RKO (cell line): ENCODE measurements at regions not wholly inside any gene's neighbourhood (a gene's known extent, or its start where the extent isn't known, plus 50 kb on each side); places are given as distances from the start of the nearest gene placed in this dataset.

Experiments
- DNase-seq: peaks from one replicate; pipeline ENCODE4 v3.0.0-alpha.2; 2016; ENCODE audit warnings: low spot score

DNA sequence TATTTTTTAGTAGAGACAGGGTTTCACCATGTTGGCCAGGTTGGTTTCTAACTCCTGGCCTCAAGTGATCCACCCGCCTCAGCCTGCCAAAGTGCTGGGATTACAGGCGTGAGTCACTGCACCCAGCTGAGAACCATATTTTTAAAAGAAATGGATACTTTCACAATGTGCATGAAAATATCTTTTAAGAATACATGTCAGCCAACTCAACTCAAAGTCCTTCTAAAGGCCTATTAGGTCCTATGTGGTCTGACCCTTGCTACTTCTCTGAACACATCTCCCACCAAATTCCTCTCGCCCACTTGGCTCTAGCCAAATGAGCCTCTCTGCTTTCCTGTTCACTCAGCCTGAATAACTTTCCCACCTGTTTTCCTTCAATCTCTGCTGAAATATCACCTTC lies 119.6 kb downstream of the MTX2 start:
- no peak for DNase-seq

DNA sequence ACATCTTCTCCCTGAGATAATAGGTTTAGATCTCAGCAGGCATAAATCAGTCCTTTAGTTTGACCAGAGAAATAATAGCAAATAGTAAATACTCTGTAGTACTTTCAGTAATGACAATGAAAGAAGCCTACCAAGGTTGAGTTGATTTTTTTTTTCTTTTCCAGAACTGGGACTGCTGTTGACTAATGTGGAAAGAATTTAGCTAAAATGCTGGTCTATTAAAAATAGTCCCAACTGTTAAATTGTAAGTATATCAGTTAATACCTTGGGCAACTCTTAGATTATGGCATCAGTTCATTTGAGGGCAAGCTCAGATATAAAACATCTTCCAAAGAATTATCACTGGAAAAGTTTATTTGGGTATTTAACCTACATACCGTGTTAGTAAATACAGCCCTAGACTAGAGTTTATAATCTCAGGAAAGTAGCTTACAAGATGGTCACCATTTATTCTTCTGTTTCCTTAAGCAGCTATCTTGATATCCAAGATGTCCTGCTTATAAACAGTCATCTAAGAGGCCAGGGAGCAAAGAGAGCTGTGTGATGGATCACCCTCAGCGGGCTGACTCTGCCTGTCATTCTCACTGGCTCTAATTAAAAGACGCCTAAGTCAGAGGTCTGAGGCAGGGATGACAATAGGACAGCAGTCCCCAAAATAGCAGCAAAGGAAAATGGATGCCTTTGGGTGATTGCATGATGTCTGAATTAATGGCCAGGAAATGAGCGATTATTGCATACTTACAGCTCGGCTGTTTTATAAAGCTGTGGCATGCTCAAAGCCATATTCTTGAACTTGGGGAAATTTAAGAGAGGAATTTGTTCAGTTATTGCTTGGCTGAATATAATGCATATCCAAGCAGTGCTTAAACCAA lies 121.3 kb downstream of the MTX2 start:
- DNase-seq = no peak

DNA sequence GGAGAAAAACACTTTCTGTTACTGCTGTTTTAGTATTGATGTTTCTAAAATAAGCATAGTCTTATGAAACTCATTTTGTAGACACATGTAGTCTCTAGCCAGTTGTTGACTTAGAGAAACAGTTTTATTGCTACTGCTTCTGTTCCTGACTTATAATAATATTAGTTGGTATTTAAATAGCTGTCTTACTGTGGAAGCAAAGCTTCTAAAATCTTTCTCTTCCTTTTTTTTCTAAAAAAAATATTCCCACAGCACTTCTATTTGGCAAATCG lies 121.8 kb downstream of the MTX2 start:
- DNase-seq = no peak

DNA sequence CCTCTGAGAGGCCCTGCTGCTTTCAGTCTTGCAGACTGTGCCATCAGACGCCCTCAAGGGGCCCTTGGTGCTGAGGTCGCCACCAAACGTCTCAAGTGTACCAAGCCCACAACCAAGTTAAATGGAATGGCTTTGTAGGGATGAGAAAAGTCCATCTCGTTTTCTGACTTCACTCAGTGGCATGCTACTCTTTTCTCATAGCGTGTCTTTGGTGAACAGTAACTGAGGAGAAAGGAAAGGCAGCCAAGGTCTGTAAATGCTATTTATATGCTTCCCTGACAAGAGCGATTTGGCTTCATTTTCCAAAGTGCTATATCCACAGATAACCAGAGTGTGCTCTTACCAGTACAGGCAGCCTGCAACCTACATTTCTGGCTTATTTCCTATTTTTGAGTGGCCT lies 123.0 kb downstream of the MTX2 start:
- DNase-seq = no peak

DNA sequence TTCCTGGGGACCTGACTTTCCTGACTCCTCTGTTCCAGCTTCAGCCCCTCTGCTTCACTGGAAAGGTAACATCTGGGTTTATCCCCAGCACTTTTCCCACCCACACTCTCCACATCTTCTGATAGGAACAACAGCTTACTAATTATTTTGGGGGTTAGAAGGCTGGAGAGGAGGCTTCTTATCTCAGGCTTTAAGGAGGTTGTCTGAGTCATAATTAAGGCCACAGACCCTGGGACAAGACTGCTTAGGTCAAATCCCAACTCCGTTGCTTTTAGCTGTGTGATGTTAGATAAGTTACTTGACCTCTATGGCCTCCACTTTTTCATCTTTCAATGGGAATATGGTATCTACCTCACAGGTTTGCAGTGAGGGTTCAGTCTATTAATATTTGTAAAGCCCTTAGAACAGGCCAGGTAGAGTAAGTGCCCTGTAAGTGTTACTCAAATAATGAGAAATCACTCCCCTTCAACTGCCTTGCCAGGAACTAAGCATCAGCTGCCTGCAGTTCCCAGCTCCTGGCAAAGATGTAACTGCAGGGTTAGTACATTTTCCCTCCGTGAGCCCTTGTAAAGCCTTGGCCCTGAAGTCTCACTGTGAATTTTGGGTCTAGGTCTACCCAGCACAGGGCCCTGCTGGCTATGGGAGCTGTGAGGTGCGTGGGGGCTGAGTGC lies 123.6 kb downstream of the MTX2 start:
- no peak for DNase-seq

DNA sequence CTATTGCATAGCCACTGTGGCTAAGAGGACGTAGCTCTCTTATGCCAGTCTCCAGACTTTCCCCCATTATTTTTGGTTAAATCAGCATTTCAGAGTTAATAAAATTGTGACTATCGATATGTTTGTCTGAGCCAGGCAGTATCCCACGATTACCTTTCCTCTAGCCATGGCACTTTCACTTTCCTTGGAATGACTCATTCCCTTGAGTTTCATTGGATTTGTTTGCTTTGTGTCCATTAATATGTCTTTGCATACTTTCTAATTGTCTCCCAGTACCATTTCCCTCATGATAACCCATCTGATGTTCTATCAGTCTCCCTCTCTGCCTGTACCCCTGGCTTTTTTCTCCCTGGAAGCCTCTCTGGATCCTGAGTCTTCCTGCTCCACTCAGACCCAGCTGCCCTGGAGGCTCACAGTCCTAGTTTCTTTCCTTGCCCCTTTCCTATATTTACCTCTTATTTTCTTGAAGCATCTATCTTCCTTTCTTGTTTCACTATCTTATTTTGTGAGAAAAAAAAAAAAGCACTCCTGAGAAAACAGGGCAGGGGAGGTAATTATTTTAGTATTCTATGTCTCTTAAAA lies 126.1 kb downstream of the MTX2 start:
- DNase-seq = no peak

DNA sequence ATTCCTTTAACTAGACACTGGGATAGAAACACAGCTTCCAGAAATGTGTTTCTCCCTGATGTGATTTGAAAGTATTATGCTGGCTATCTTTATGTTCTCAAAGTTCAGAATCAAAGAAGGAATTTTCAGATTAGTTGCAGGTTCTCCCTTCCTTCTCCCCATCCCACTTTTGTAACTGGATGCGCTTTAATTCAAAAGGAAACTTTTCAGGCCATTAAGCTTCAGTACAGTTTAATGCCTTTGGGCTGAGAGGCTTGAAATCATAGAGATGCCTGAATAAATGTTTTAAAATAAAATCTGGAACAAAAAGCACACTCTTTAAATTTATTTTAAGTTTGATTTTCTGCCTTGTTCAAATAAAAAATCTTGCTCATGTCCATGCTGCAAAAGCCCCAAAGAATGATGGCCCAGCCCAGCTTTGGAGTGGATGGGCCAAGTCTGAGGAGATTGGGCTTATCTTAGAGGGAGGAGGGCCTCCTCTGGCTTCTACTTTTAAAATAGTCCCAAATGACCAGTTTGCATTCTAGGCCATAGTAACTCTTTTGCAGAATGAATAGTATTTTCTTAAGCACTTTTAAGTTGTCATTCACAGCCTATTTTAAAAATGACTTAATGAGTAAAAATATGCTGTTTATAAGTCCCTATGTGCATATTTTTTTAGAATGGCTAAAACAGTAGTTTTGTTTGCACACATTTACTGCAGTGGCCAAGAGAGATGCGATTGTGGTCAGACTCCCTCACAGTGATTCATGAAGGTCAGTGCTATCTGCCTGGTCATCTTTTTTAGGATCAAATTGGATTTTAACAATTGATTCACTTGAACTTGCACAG lies 129.2 kb downstream of the MTX2 start:
- DNase-seq = no peak

DNA sequence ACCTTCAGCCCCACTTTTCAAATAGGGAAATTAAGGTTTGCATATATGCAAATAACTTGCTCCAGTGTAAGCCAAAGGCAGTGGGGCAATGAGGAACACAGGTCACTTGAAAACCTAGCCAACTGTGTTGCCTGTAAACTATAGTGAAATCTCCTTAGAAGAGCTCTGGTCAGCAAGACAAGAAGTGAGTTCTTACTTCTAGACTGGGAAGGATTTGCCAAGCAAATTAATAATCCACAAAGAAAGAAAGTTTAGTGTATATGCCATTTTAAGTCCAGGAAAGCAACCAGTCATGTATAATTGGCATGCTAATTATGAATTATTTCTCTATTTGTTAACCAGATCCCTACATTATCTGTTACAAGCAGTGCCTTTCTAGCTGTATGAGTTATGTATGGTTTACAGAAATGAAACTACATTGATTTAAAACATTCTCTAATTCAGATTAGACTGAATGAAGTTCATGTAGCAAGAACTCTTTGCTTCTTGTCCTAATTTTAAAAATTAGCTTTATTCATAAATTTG lies 129.9 kb downstream of the MTX2 start:
- no peak for DNase-seq

DNA sequence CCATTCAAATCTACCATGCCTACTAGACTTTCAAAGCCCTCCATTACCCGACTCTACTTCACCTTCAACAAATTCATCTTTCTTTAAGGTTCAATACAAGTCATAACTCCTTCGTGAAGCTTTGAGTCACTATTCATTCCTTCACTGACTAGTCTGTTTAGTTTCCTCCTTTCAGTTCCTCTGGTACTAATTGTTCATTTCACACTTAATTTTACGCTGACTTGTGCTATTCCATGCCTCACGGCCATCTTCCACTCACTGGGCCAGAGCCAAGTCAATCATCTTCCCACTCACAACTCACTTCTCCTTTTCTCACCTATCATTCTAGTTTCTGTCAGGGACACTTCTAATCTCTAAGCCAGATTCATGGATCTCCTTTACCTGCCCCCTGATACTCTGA lies 136.2 kb downstream of the MTX2 start:
- no peak for DNase-seq

DNA sequence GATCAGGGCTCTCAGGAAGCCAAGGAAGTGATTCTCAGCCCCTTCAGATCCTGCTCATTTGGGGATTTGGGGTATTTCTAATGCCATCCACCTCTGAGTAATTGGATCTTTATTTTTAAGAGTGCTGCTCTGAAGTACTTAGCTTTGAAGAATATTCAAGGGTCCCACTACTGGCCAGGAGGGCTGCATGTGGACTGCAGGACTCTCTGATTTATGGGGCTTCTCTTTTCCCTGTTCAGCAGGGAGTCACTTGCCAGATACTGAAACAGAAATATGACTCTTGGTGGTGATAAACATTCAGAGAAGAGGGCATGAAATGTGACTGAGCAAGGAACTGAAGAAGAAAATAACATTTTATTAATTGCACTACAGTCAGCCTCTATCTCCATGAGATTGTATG lies 138.5 kb downstream of the MTX2 start:
- no peak for DNase-seq

DNA sequence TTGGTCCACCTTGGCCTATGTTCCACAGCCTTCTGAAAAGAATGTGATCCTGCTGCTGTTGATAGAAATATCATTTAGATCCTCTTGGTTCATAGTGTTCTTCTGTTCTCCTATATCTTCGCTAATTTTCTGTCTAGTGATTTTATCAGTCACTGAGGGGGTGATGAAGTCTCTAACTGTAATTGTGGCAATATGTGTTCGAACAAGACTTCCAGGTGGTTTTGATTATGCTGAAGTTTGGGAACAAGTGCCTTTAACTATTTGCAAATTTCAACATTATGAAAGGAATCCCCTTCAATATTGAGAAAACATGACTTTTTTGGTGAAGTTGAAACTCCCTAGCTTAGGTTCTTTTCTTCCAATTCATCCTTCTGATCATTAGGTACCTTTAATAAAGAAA lies 140.4 kb downstream of the MTX2 start:
- DNase-seq = no peak

DNA sequence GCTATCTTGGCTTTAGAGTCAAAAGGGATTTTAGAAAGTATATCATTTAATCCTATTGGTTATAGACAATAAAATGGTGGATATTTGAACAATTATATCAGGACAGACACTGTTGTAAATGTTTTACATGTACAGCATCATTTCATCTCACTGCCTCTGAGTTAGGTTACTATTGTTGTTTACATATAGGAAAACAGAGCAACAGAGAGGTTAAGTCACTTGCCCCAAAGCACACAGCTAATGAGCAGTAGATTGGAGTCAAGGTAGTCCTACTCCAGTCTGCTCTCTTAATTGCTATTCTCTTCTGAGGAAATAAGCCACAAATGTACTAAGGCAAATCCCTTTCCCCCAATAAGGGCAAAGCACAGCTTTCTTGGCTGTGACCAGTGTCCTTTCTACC lies 142.9 kb downstream of the MTX2 start:
- no peak for DNase-seq

DNA sequence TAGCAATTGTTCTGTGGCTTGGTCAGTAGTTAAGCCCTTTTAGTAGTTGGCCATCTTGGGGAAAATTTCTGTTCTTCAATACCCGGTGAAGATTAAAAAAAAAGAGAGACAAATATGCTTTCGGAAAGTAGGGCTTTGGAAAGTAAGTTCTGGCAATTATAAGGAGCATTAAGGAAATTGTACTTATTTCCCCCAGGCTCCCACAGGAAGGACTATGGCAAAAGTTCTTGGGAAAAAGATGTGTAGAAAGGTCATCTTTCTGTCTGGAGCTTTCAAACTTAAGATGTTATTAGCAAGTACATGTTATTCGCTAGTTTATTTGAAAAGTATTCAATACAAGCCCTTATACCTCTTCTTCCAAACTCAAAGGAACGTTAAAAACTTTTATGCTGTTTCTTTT lies 144.5 kb downstream of the MTX2 start:
- DNase-seq = no peak

DNA sequence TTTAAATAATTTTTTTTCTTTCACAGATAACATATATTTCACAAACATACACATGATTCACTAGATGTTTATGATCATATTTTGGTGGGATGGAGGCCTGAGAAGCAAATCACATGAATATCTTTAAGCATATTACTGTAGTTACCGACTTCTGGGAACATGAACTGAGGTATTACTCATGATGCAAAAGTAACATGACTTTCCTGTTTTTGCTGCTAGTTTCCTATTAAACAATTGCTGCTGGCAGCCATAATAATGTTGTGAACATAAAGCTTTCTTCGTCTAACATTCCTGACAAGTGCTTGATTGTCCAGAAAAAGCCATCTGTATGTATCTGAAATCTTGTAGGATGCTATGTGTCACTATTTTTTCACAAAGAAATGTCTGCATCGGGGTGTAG lies 145.4 kb downstream of the MTX2 start:
- no peak for DNase-seq

DNA sequence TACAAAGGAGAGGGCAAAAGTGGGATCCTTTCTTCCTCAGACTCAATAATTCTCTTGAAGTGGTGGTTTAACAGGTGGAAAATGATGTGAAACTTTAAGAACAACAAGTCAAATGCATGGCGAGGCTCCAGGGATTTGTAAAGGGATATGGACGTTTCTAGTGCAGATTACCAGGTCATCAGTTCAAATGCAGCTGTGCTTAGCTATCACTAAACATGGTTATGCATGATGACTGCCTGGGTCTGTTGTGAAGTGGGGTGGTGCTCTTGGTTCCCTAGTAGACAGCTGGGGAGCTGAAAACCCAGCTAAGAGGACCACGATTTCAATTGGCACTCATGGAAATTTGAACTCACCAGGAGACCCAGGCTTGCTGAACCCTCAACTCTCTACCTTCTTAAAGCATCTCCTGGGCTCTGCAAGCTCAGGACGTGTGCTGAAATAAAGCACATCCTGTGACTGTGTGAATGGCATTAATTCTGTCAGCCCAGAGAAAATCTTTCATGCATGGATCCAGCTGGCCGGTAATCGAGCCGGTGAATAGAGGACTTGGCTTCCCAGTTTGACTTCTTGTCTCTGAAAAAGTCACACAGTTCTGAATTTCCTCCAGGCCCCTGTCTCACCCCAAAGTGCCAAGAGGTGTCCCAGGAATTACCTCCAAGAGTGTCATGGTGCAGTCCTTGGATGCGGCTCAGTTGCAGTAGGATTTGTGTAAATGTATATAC lies 146.1 kb downstream of the MTX2 start:
- DNase-seq = no peak

DNA sequence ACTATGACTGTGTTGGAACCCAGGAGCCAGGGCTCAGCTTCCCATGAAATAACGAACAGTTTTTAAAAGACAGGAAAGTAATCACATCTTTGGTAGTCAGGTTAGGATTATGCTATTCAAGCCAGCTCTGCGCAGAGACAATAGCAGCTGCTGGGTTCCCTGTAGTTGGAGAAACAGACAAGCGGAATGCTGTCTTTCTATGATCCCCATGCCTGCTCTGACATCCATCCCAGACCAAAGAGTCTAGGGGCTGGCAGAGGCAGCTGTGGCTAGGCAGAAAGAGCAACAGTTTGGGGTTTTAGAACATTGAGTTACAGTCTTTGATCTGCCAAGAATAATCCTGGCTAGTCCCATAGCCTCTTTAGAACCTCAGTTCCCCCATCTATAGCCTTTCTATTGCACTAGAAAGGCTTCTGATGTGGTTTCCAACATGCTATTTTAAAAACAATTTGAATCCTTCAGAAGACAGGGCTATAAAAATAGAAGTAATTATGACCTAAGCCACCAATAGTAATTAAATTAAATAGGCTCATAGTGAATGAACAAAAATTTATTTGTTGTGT lies 146.8 kb downstream of the MTX2 start:
- DNase-seq = no peak

DNA sequence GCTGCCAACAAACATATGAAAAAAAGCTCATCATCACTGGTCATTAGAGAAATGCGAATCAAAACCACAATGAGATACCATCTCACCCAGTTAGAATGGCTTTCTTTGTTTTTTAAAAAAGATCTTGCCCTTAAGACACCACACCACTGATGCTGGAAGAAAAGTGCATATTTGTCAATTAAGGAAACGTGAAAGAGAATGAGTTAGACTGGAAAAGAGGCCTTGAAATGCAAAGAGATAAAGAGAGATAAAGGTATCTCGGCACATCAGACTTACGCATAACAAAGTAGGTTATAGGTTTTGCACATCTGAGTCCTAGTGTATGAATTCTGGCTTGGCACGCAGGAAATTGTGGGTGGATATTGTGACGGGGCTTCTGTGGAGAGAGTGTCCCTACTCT lies 149.5 kb downstream of the MTX2 start:
- DNase-seq = no peak

DNA sequence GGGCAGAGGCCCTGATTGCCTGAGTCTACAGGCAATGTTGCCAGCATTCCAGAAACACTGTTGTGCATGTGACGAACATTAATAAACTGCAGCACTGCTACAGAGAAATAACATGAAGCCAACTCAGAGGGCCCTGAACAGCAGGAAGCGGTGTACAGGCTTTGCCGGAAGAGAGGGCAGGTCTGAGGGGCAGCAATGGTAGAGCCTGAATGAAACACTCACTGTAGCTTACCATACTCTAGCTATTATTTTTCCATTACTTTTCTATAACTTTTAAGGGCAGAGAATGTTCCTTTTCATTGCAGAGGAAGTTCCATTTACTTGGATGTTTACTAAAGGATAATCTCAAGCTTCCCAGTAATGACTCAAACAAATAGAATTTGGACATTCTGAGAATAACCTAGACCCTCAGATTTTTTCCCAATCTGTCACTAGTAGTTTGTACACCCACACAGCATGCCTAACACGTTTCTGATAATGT lies 150.4 kb downstream of the MTX2 start:
- peak; percentile 9 for DNase-seq

DNA sequence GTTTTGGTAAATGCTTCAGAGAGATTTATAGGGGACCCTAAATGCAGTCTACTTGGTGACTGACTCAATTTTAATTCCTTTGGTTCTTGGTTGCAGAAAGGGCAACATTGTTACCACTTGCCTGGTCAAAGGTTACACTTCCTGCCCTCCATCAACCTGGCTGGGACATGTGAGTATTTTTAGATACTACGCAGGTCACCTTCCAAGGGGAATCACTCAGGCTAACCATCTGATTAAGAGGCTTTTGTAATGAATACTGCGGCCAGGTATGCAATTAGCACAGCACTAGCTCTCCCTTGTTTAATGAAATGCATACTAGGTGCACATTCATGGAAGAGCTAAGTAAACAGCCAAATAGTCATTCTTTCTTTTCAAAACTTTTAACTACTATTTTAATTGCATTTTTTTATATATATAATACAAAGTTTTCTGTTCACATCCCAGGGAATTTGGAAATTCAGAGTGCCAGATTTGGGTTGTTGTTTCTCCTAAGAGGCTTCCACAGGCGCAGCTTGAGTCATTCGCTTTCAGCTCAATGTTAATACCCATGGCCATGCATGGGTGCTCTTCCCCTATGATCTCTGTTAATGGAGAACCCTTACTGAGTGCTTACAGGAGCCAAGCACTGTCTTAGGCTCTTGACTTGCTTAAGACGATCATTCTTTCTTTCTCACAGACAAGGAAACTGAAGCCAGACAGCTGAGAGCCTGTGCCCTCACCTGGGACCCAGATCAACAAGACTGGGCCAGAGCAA lies 152.2 kb downstream of the MTX2 start:
- DNase-seq = no peak

DNA sequence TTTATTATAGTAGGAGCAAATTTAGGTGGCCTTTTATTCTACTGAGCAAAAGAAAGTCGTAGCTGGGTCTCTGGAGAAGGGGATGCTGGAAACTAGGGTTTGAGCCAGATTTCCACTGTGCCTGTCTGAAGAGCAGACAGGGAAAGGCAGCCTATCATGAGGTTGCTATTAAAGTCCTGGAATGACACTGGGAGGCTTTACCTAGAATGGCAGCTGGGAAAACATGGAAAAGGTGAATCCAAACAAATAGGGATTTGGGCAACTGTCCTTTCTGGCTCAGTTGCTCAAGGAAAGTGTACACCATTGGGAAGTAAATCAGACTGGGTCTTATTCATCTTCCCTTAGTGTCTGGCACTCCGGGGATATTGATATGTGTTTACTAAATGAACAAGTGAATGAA lies 154.6 kb downstream of the MTX2 start:
- DNase-seq = no peak

DNA sequence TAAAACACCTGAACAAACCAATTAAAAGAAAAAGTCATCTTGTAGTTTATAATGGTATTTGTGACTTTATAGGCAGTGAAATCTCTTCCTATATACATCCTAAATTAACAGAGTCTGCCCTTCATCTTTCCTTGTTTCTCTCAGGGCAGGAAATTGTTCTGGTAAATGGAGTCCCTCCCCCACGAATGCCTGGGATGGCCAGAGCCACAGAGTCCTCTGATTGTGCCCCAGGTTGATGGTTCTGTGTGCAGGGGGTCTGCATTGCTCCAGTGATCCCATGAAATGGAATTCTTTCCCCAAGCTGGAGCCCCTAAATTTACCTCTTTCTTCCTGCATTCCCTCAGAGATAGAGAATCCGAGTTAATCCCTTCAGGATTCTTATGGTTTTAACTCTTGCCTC lies 155.5 kb downstream of the MTX2 start:
- no peak for DNase-seq
